GM19455 (cell line): ENCODE measurements at regions not wholly inside any gene's neighbourhood (a gene's known extent, or its start where the extent isn't known, plus 50 kb on each side); places are given as distances from the start of the nearest gene placed in this dataset.

Experiments
- ATAC-seq: cut with Tn5 transposase; IDR thresholded peaks from one replicate; pipeline ENCODE4 v1.9.1; 2021; ENCODE audit not compliant: unreplicated experiment

DNA sequence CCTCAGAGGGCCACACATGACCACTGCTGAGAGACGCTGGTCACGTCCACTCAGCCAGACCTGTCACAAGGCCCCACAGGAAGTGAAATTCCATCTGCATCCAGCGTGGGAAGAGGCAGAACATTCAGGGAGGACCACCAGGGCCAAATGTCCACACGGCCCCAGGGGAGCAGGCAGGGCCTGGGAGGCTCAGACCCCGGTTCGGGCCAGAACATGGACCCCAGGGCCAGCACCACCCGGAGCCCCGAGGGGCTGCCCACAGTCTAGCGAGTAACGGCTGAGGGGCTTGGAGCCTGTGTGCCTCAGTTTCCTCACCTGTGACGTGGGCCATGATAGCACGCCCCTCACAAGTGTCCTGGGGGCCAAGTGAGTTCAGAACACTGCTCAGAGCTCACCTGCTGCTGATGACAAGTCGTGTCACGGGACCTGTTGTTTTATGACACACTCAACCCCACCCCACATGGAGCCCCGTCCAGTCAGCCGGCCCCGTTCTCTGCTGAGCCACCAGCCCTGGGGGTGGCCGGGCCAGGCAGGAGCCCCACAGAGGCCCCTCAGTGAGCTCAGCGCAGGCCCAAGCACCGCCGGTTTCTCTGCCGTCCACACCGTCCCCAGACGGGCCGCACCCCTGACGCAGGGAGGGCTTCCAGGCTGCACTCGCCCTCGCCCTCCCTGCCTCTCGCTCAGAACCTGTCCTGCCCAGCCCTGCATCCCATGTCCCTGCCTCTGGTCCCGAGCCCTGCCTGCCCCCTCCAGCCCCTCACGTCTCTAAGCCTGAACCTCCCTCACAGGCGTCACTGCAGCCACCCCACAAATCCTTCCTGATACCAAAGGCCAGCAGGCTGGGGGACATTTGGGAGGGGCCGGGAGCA, 79.5 kb upstream of the GALNT9 start:
- ATAC-seq = no peak

DNA sequence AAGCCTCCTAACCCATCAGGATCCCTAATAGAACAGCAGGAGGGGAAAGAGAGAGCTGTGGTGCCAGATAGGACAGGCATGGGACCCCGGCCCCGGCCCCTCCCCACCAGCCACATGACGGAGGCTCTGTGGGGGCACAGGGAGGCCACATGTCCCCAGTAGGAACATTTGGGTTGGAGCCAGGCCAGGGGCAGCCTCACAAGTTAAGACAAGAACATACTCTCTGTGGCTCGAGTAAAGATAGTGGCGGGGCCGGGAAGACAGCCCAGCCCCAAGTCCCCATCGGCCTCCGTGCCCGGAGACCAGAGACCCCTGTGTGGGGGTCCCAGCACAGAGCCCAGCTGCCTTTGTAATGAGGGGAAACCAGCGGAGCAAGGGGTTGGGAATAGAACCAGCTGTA, 78.6 kb upstream of the GALNT9 start:
- no peak for ATAC-seq

DNA sequence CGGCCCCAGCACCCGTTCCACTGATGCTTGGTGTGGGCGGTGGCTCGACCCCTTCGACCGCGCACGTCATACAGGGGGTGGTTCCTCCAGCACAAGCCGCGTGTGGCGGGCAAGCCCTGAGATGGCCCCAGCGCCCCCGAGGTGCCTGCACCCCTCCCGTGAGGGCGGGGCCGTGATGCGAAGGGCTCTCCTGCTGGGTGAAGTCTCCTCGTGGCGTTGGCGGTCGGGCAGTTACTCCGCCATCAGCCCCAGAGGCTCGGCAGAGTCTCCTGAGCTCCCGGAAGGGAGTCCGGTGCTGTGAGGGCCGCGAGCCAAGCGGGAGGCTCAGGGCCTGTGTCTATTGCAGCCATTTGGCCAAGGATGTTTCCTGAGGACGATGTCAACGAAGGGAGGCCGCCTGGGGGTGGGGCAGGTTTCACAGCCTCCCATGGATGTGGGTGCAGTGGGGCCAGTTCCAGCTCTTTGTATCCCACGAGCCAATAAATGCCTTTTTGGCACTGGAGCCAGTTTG, 78.1 kb upstream of the GALNT9 start:
- no peak for ATAC-seq

DNA sequence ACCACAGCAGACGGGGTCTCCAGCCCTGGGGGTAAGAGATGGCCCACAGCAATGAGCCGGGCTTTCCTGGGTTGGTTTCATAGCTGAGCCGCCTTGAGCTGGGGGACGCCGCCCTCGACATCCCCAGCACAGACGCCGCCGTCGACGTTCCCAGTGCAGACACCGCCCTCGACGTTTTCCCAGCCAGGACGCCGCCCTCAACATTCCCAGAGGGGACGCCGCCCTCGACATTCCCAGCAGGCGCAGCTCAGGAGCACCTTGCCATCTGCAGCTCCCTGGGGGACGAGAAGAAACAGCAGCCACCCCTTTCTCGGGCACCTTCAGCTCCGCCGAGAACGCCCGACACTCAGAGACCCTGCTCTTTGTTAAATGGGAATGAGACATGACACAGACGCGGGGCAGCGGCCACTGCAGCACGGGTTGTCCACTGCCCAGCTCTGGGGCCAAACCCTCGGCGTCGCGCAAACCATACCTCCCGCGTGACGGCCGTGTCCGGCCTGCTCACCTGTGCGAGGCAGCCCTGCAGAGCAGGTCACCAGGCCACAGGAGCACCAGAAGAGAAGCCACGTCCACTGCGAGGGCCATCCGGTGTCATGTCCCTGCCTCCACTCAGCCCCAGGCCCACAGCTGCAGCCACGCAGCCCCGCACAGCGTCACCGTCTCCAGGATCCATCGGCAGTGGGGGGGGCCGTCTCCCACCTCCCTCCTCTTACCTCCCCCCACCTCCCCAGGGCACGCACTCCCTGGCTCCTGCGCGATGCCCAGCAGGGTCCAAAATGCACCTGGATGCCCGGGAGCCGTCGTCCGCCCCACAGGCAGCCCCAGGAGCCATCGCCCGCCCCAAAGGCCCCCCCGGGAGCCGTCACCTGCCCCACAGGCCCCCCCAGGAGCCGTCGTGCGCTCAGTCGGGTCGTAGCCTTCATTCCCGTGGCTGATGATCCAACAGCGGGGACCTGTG, 77.4 kb upstream of the GALNT9 start:
- ATAC-seq = no peak

DNA sequence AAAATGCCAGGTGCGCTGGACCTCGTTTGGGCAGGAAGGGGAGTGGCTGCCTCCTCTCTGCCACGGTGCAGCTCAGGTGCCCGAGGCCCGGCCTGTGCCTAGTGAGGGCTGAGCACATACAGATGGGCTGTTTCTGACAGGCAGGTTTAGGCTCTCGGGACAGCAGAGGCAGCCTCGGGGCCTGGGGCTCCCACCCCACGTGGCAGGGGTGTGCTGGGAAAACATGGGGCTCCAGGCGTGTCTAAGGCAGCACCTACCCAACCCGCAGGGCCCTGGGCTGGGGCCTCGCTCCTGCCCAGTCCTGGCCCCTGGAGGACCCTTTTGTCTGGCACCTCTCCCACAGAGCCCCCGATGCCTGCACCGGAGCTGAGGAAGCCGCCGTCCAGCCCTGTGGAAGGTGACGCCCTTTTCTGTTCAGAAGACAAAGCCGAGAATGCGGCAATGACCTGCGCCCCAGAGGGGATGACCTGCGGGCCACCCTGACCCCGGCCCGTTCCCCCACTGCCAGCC, 76.4 kb upstream of the GALNT9 start:
- no peak for ATAC-seq

DNA sequence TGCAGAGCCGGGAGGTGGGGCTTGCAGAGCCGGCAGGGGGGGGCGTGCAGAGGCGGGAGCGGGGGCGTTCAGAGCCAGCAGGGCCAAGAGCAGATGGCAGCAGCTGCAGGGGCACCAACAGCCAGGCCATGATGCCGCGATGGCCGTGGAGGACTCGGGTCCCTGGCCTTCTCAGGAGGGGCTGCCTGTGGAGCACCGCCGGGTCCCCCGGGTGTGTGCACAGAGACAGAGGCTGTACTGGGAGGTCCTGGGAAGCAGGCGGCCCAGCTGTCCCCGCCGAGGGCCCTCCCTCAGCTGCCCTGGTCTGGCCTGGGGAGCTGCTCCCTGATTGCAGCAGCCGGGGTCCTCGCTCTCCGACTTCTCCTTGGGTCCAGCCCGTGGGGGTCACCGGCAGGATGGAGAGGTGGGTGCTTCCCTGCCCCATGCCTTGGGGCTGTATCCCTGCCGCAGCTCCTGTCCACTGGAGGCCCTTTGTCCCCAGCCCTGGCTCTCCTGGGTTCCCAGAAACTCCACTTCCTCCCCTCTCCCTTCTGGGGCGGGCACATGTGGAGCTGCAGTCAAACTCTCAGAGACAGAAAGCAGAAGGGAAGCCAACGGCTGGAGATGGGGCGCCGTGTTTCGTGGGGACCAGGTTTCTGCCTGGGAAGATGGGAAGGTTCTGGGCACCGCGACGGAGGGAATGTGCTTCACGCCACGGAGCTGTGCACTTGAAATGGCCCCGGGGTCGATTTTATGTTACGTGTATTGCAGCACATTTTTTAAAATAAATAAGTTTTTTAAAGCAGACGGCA, 75.8 kb upstream of the GALNT9 start:
- ATAC-seq = no peak

DNA sequence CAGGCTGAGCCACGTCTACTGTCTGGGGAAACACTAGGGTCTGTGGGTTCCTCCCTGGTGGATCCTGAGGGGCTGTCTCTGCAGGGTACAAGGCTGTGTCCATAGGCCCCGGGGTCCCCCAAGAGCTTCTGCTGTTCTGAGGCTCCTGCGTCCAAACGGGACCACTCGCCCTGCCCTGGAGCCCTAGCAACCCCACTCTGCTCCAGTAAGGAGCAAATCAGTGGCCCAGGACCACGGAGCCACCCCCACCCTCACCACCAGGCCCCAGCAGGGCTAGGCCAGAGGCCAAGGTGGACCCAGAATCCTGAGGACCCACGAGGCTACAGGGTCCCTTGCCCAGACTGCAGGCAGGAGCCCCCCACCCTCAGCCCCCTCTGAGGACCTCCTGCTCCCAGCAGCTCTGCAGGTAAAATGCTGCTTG, 75.1 kb upstream of the GALNT9 start:
- ATAC-seq = no peak

DNA sequence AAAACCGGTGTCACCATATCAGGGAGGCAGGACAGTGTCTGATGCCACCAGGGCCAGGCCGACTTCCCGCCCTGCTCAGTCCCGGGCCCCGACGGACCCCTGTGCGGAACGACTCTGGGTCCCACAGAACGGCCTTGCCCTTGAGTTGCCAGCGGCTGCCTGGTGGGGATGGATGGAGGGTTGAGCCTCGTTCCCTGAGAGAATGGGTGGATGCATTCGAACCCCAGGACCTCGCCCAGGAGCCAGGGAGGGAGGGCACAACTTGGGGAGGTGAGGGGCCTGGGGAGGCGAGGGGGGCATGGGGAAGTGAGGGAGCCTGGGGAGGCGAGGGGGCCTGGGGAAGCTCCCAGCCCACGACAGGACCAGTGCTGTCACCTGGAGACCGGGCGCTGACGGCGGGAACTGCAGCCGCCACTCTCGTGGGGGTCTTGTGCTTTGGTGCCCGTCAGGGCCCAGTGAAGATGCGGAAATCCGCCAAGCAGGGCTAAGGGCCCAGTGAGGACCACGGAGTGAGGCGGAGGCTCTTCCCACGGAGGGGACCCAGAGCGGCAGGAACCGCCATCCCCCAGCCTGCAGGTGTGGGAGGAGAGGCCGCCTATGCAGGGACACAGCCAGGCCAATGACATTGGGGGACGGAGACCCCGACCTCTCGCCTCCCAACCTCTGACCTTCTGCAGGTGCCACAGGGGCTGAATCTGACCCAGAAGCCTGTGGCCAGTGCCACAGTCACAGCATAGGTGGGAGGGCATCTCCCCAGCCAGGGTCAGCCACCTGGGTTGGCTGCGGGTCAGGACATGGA, 74.4 kb upstream of the GALNT9 start:
- ATAC-seq = no peak

DNA sequence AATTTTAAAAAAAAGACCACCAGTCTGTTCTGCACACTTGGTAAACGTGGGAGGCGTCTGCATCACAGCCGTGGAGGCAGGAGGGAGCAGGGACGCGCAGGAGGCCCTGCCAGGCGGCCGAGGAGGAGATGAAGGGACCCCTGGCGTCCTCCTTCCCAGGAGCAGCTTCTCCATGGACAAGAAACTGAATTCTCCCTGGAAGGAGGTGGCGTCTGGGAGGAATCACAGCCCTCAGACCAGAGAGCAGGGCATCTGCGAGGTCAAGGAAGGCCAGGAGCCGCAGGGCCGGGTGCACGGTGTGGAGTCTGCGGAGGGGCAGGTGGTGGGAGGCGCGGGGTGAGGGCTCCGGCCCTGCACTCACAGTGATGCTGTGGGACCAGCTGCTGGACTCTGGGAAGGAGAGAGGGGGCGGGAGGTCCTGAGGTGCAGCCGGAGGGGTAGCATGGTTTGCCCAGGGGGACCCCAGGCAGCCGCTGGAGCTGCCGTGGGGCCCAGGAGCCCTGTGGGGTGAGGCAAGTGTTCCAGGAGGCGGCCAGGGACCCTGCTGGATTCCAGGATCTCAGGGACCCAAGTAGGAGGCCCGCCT, 73.5 kb upstream of the GALNT9 start:
- no peak for ATAC-seq

DNA sequence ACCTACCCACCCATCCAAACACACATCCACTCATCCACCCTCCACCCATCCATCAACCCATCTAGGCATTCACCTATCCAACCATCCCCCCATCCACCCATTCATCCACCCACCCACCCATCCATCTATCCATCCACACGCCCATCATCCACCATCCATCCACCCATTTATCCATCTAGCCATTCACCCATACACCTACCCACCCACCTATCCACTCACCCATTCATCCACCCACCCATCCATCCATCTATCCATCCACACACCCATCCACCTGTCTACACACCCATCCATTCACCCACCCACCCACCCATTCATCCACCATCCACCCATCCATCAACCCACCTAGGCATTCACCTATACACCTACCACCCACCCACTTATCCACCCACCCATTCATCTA, 72.6 kb upstream of the GALNT9 start:
- no peak for ATAC-seq

DNA sequence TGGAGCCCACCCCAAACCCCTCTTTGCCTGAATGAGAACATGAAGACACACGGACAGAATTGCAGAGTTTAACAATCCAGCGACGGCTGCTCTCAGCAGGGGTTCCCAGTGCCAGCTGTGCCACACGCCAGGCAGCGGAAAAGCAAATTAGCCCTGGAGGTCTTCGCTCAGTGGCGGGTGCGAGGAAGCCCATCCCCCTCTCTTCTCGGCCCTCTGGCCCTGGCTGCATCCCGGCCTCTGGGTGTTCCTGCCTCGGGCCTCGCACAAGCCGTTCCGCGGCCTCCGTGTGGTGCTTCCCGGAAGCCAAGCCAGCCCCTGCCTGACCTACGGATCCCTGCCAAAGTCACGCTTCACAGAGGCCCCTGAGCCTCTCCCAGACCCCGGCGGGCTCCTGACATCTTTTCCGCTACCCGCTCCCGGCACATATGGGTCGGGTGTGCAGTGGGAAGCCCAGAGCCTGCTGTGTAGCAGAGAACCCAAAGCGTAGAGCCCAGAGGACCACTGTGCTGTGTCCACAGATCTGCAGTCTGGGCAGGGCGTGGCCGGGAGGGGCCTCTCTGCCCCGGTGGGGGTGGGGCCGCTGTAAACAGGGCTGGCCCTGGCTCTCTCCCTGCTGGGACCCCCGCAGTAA, 70.7 kb upstream of the GALNT9 start:
- no peak for ATAC-seq

DNA sequence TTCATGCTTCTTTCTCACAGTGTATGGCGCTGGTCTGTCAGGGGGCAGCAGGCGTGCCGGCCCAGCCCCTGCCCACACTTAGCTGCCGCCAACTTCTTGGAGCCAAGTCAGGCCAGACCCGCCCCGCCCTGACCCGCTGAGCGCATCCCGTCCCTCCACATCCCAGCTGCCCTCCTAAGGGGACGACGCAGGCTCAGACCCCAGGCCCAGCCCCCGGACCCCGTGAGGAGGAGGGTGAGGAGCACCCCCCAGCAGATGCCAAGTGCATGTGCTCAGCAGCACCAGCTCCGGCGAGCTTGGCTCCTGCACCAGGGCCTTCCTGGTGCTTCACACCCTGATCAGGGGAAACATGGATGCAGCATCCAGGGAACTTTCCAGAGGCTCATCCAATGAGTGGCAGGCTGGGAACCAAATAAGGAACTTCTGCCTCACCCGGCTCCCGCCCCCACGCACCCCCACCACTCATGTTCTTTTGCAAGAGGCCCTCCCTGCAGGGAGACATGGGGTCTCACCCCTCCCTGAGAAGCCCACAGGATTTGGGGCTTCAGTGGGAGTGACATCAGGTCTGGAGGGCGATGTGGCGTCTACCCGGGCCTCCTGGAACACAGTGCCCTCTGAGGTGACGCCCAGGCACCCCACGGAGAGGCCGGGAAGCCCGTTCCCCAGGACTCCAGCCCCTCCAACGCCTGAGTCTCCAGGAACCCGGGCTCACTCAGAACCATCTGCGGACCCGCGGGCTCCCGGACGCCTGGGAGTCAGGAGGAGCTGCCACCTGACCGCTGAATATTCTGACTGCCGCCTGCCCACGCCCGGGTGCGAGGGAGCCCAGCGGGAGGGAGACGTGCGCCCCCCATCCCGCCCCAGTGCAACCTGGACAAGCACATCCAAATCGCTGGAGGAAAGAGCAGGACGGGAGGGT, 70.0 kb upstream of the GALNT9 start:
- ATAC-seq = no peak

DNA sequence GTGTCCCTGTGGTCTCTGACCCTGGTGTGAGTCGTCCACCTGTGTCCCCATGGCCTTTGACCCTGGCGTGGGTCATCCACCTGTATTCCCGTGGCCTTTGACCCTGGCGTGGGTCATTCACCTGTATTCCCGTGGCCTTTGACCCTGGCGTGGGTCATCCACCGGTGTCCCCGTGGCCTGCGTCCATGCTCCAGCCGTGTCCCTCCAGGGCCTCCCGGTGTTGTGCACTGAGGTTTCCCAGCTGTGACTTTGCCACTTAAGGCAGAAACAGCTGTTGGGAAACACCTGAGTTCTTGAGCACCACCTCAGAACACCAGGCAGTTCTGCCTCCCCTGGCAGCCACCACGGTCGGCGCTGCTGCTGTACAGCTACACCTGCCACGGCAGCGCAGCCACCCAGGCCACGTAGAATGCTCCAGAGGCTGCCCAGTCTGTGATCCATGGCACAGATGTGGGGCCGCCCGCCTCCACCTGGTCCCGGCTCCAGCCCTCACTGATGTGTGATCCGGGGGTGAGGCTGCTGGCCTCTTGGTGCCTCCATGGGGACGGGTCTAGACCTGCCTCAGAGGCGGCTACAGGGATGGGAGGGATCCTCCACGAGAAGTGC, 69.1 kb upstream of the GALNT9 start:
- ATAC-seq = no peak

DNA sequence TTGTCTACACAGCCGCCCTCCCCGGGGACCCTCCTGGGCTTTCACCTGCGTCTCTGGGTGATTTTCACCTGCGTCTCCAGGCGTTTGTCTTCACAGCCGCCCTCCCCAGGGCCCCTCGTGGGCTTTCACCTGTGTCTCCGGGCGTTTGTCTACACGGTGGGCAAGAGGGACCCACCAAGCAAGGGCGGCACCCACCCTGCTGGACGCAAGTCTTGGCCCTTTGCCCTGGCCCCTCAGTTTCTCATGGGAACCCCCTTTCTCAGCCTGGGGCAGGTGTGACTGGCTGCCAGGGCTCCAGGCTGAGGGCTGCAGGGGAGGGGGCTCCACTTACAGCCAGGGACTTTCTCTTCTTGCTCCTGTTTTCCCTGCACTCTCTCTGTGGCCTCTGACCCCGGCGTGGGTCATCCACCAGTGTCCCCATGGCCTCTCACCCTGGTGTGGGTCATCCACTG, 68.6 kb upstream of the GALNT9 start:
- ATAC-seq = no peak

DNA sequence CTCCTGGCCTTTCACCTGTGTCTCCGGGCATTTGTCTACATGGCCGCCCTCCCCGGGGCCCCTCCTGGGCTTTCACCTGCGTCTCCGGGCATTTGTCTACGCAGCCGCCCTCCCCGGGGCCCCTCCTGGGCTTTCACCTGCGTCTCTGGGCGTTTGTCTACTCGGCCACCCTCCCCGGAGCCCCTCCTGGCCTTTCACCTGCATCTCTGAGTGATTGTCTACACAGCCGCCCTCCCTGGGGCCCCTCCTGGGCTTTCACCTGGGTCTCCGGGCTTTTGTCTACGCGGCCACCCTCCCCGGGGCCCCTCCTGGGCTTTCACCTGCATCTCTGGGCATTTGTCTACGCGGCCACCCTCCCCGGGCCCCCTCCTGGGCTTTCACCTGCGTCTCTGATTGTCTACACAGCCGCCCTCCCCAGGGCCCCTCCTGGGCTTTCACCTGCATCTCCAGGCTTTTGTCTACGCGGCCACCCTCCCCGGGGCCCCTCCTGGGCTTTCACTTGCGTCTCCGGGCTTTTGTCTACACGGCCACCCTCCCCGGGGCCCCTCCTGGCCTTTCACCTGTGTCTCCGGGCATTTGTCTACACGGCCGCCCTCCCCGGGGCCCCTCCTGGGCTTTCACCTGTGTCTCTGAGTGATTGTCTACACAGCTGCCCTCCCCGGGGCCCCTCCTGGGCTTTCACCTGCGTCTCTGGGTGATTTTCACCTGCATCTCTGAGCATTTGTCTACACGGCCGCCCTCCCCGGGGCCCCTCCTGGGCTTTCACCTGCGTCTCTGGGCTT, 68.0 kb upstream of the GALNT9 start:
- no peak for ATAC-seq

DNA sequence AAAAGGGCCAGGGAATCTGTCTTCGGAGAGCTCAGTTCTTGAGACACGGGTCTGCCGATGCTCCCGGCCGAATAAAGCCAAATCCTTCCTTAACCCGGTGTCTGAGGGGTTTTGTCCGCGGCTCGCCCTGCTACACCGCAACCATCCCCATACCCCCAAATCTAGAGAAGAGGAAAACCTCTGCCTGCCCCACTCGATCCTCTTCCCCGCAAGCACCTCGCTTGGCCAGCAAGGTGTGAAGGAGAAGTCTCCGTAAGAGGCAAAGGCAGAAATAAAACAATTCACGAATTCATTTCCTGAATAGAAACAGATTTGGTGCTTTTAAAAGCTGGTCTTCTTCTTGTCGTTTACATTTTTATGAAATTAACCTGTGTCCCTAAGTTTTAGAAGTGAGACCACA, 67.3 kb upstream of the GALNT9 start:
- no peak for ATAC-seq

DNA sequence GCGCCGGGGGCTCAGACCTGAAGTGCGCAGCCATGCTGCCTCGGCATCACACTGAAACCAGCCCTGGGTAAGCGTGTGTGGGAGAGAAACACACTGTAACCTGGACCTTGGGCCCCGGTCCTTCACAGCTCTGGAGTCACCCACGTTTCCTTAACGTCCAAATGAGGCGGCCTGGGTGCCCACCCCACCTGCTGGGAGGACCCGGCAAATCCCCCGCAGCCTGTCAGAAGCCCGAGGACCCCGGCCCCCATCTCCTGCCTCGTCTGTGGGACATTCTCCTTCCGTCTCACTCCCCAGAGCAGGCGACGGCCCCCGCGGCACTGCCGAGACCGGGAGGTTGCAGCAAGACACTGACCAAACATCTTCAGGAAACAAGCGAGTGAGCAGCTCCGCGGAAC, 66.5 kb upstream of the GALNT9 start:
- ATAC-seq = no peak
